Uterus (tissue), 2 donors: ENCODE measurements at regions not wholly inside any gene's neighbourhood (a gene's known extent, or its start where the extent isn't known, plus 50 kb on each side); places are given as distances from the start of the nearest gene placed in this dataset.

Experiments used
- CTCF ChIP-seq, 4 experiments: fragments of 200-600 bp in 2 of 4; fragments of 450-650 bp in 2 of 4; sonication (generic) in 2 of 4; IDR thresholded peaks; one replicate each; pipeline ENCODE4 v1.5.1; 2016 to 2019; ENCODE audit warnings: antibody characterized with exemption in 4 of 4, mild to moderate bottlenecking in 2 of 4, moderate library complexity in 1 of 4
- POLR2A ChIP-seq, 2 donors: fragments of 450-650 bp; IDR thresholded peaks; one replicate each; pipeline ENCODE4 v1.6.1; 2016; ENCODE audit warnings: antibody characterized with exemption in 2 of 2, mild to moderate bottlenecking in 1 of 2, moderate library complexity in 1 of 2

DNA sequence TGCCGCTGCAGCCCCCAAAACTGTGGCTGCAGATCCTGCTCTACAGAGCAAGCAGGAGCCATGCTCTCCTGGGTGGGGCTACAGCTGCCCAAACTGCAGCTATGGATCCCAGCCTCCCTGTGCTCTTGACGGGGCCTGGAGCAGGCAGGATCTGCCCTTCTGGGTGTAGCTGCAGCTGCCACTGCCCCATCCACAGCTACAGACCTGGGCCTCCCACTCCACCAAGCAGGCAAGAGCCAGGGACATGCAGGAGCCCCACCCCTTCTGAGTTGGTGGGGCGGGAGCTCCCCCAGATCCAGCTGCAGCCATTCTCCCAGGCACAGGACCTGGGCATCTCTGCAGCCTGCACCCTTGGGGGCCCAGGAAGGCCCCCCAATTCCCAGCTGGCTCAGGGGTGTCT is 551.2 kb upstream of the CA10 start:
- TF ChIP-seq POLR2A (IDR thresholded peaks at IDR 0.05) = no peak
- no peak for TF ChIP-seq CTCF (IDR thresholded peaks at IDR 0.05)
